ENCODE measurements at regions not wholly inside any gene's neighbourhood (a gene's known extent, or its start where the extent isn't known, plus 50 kb on each side); places are given as distances from the start of the nearest gene placed in this dataset.

DNA sequence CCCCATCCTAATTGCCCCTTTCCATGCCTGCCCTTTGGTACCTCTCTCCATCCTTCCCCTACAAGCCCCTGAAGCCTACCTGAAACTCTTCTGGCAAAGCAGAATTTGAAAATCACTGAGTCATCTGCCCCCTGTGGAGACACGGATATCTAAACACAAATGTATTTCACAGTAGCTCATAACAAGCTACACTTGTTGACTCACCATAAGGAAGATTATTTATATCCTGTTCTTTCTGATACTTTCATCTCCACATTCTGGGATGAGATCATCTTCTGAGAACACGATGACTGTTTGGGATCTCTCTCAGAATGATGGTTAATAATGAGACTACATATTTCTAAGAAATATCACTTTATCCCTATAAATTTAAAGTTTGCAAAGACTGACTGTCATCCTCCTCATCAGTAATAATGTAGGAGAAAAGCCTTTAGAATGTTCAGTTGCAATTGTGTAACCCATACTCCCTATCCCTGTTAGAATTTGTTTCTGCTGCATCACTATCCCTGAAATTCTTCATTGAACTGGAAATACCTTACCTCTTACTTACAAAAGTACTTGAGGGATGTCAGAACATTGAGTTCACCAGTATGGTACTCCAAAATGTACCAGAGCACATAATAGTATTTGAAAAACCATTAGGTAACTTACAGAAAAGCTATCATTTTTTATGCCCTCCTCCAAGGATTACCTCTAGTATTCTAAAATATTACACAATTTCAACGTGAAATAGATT lies 116.1 kb upstream of the IL12A start:
- TF ChIP-seq EZH2 (IDR thresholded peaks at IDR 0.05) (no peak), FOXP2 (optimal IDR thresholded peaks at IDR 0.05; ENCODE audit: control extremely low read depth, extremely low read length, insufficient read depth) (no peak), POLR2AphosphoS5 (IDR thresholded peaks at IDR 0.05; ENCODE audit: borderline replicate concordance, low read depth, low read length) (no peak)

Measured in SK-N-MC (cell line).